Activated CD8-positive, alpha-beta T cell treated with anti-CD3 and anti-CD28 coated beads for 36 hours (primary cell): ENCODE measurements at regions not wholly inside any gene's neighbourhood (a gene's known extent, or its start where the extent isn't known, plus 50 kb on each side); places are given as distances from the start of the nearest gene placed in this dataset.

Source experiments
- ATAC-seq: fragments of 200-7000 bp; cut with Tn5 transposase; one replicate; pipeline ENCODE4 v1.10.0; 2021; ENCODE audit warnings: mild to moderate bottlenecking, moderate library complexity
- CTCF ChIA-PET: fragments of 350-600 bp; sonication (Branson Sonifier 250); formaldehyde crosslinking; loops from one replicate; lab custom pipeline; 2021; ENCODE audit warnings: antibody characterized with exemption; lab: Charles Lee
- POLR2A ChIA-PET: fragments of 350-600 bp; sonication (Branson Sonifier 250); formaldehyde crosslinking; loops from one replicate; lab custom pipeline; 2021; ENCODE audit warnings: antibody characterized with exemption; lab: Charles Lee
- DNase-seq: peaks from one replicate; pipeline ENCODE4 v3.0.0-alpha.2; 2020
- H3K27ac Mint-ChIP-seq: one replicate; pipeline ENCODE4 v1.8.0; 2021; ENCODE audit warnings: mild to moderate bottlenecking, mixed read lengths
- H3K27me3 Mint-ChIP-seq: one replicate; pipeline ENCODE4 v1.8.0; 2021; ENCODE audit warnings: mixed read lengths
- H3K36me3 Mint-ChIP-seq: one replicate; pipeline ENCODE4 v1.8.0; 2021; ENCODE audit warnings: low read depth, mixed read lengths
- H3K4me1 Mint-ChIP-seq: one replicate; pipeline ENCODE4 v1.8.0; 2021; ENCODE audit warnings: low read depth, mixed read lengths
- H3K4me3 Mint-ChIP-seq: one replicate; pipeline ENCODE4 v1.8.0; 2021; ENCODE audit warnings: mild to moderate bottlenecking, moderate library complexity, mixed read lengths
- H3K9me3 Mint-ChIP-seq: one replicate; pipeline ENCODE4 v1.8.0; 2021; ENCODE audit warnings: mixed read lengths
- CTCF ChIP-seq: fragments of 200-600 bp; IDR thresholded peaks from one replicate; pipeline ENCODE4 v1.8.0; 2022; ENCODE audit warnings: antibody characterized with exemption, mild to moderate bottlenecking
- intact Hi-C: fragments of 100-400 bp; cut with micrococcal nuclease; formaldehyde crosslinking; loops from one replicate; pipeline ENCODE4 v1.10.0; 2022

GRCh38 chr6:85867595-85867994, 224.9 kb upstream of the SYNCRIP start:
- no peak for ATAC-seq
- no peak for TF ChIP-seq CTCF
- H3K27me3 Mint-ChIP-seq = no peaks in the 10 kb centered on the region
- H3K27ac Mint-ChIP-seq = no peak overlapping the region
- intact Hi-C loops = no loop called here
- H3K9me3 Mint-ChIP-seq = no peaks in the 10 kb centered on the region
- DNase-seq = no peak
- CTCF ChIA-PET = no interaction called here
- H3K4me3 Mint-ChIP-seq = no peak overlapping the region
- no peaks in the 10 kb centered on the region for H3K4me1 Mint-ChIP-seq
- H3K36me3 Mint-ChIP-seq = no peaks in the 10 kb centered on the region
- POLR2A ChIA-PET = no interaction called here

- intact Hi-C loops = no loop called here
- no peak for TF ChIP-seq CTCF
- H3K27me3 Mint-ChIP-seq = no peaks in the 10 kb centered on the region
- H3K36me3 Mint-ChIP-seq = no peaks in the 10 kb centered on the region
- H3K4me1 Mint-ChIP-seq = no peaks in the 10 kb centered on the region
- ChIA-PET CTCF (no interaction called here), POLR2A (no interaction called here)
- H3K9me3 Mint-ChIP-seq = no peaks in the 10 kb centered on the region
- ATAC-seq = no peak
- H3K27ac Mint-ChIP-seq = no peak overlapping the region
- H3K4me3 Mint-ChIP-seq = no peak overlapping the region
- DNase-seq = no peak
These were observed 224.2 kb upstream of the SYNCRIP start for GRCh38 chr6:85866758-85867401.

GRCh38 chr6:85866370-85866730, 223.7 kb upstream of the SYNCRIP start:
- ATAC-seq (no peak), DNase-seq (no peak)
- ChIA-PET CTCF (no interaction called here), POLR2A (no interaction called here)
- TF ChIP-seq CTCF = no peak
- no peaks in the 10 kb centered on the region for H3K36me3 Mint-ChIP-seq
- H3K4me3 Mint-ChIP-seq = no peak overlapping the region
- H3K27me3 Mint-ChIP-seq = no peaks in the 10 kb centered on the region
- intact Hi-C loops = no loop called here
- no peak overlapping the region for H3K27ac Mint-ChIP-seq
- H3K9me3 Mint-ChIP-seq = no peaks in the 10 kb centered on the region
- no peaks in the 10 kb centered on the region for H3K4me1 Mint-ChIP-seq

- DNase-seq = no peak
- ChIA-PET POLR2A (no interaction called here), CTCF (no interaction called here)
- no peaks in the 10 kb centered on the region for H3K36me3 Mint-ChIP-seq
- intact Hi-C loops = no loop called here
- H3K4me1 Mint-ChIP-seq = no peaks in the 10 kb centered on the region
- TF ChIP-seq CTCF = no peak
- H3K9me3 Mint-ChIP-seq = no peaks in the 10 kb centered on the region
- H3K4me3 Mint-ChIP-seq = no peak overlapping the region
- peak; percentile 24 for ATAC-seq
- no peak overlapping the region for H3K27ac Mint-ChIP-seq
- no peaks in the 10 kb centered on the region for H3K27me3 Mint-ChIP-seq
These were observed 223.0 kb upstream of the SYNCRIP start for GRCh38 chr6:85865420-85866369.
